ENCODE measurements at regions not wholly inside any gene's neighbourhood (a gene's known extent, or its start where the extent isn't known, plus 50 kb on each side); places are given as distances from the start of the nearest gene placed in this dataset.

DNA sequence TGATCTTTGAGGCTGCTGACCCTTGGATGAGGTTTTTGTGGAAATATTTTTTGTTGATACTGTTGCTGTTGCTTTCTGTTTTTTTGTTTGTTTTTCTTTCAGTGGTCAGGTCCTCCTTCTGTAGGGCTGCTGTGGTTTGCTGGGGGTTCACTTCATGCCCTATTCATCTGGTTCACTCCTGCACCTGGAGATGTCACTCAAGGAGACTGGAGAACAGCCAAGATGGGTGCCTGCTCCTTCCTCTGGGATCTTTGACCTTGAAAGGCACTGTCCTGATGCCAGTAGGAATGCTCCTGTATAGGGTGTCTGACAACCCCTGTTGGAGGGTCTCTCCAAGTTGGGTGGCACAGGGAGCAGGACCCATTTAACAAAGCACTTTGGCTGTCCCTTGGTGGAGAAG is 67.0 kb upstream of the ACTBL2 start:
- Histone ChIP-seq H3K27me3 (ENCODE audit: control insufficient read depth, insufficient read depth, low read length) (no peaks in the 10 kb centered on the region), H3K27ac (ENCODE audit: low read length) (no peak overlapping the region), H3K4me1 (ENCODE audit: control insufficient read depth, insufficient read depth, low read length) (no peaks in the 10 kb centered on the region), H3K4me3 (ENCODE audit: low read depth in 2 of 2, low read length in 2 of 2) (no peak overlapping the region), H3K9me3 (ENCODE audit: control insufficient read depth, insufficient read depth, low read depth, low read length) (no peaks in the 10 kb centered on the region), H3K36me3 (ENCODE audit: control insufficient read depth, insufficient read depth, low read length) (no peaks in the 10 kb centered on the region)
- in situ Hi-C loops (cut with HindIII; ENCODE audit: low pct_unique_long_range_greater_than_20kb, low sequenced_read_pairs) (no loop called here), intact Hi-C loops (cut with micrococcal nuclease; ENCODE audit: unreplicated experiment) (no loop called here)
- ChIA-PET CTCF (interaction anchor here (0.6 kb wide), 1 partner anchor 338 kb away, joined by 3 read pairs; no protein-coding TSS in a partner anchor), POLR2A (no interaction called here)
- DNase-seq (ENCODE audit: low read depth, low spot score), result no peak
- ATAC-seq, result no peak
- TF ChIP-seq TCF7L2 (IDR thresholded peaks at IDR 0.05; ENCODE audit: low read depth, low read length) (no peak), SIN3A (IDR thresholded peaks at IDR 0.05; ENCODE audit: borderline replicate concordance, insufficient read depth, low read depth, low read length) (no peak), POLR2AphosphoS5 (IDR thresholded peaks at IDR 0.05; ENCODE audit: low read depth, low read length) (no peak)
- TF ChIP-seq, protein P1, sequence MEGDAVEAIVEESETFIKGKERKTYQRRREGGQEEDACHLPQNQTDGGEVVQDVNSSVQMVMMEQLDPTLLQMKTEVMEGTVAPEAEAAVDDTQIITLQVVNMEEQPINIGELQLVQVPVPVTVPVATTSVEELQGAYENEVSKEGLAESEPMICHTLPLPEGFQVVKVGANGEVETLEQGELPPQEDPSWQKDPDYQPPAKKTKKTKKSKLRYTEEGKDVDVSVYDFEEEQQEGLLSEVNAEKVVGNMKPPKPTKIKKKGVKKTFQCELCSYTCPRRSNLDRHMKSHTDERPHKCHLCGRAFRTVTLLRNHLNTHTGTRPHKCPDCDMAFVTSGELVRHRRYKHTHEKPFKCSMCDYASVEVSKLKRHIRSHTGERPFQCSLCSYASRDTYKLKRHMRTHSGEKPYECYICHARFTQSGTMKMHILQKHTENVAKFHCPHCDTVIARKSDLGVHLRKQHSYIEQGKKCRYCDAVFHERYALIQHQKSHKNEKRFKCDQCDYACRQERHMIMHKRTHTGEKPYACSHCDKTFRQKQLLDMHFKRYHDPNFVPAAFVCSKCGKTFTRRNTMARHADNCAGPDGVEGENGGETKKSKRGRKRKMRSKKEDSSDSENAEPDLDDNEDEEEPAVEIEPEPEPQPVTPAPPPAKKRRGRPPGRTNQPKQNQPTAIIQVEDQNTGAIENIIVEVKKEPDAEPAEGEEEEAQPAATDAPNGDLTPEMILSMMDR (IDR thresholded peaks at IDR 0.05), result no peak
- TF ChIP-seq, protein P2, sequence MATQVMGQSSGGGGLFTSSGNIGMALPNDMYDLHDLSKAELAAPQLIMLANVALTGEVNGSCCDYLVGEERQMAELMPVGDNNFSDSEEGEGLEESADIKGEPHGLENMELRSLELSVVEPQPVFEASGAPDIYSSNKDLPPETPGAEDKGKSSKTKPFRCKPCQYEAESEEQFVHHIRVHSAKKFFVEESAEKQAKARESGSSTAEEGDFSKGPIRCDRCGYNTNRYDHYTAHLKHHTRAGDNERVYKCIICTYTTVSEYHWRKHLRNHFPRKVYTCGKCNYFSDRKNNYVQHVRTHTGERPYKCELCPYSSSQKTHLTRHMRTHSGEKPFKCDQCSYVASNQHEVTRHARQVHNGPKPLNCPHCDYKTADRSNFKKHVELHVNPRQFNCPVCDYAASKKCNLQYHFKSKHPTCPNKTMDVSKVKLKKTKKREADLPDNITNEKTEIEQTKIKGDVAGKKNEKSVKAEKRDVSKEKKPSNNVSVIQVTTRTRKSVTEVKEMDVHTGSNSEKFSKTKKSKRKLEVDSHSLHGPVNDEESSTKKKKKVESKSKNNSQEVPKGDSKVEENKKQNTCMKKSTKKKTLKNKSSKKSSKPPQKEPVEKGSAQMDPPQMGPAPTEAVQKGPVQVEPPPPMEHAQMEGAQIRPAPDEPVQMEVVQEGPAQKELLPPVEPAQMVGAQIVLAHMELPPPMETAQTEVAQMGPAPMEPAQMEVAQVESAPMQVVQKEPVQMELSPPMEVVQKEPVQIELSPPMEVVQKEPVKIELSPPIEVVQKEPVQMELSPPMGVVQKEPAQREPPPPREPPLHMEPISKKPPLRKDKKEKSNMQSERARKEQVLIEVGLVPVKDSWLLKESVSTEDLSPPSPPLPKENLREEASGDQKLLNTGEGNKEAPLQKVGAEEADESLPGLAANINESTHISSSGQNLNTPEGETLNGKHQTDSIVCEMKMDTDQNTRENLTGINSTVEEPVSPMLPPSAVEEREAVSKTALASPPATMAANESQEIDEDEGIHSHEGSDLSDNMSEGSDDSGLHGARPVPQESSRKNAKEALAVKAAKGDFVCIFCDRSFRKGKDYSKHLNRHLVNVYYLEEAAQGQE (IDR thresholded peaks at IDR 0.05; ENCODE audit: insufficient read depth in 1 of 2, low read depth in 2 of 2, low read length in 1 of 2), result no peak
- BruUV-seq (replicated peaks), result no TSS peak

DNA sequence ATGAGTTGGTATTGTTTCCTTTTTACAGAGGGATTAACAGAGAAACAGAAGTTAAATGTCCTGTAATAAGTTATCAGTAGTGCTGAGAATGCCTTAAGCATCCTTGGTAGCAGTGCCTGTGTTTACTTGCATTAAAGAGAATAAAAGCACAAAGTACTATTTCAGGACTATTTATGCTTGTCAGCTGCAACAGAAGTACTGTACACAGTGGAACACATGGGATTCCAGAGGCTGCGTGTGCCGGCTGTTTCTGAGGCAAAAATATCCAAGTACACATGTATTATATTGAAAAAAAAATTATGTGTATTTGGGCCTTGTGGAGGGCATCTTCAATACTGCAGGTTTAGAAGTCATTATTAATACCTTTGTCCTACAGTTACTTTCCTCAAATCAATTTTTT is 58.2 kb upstream of the ACTBL2 start:
- no peaks in the 10 kb centered on the region for H3K27me3 ChIP-seq (ENCODE audit: control insufficient read depth, insufficient read depth, low read length)
- DNase-seq (ENCODE audit: low read depth, low spot score), result no peak
- BruUV-seq (replicated peaks), result no TSS peak
- H3K36me3 ChIP-seq (ENCODE audit: control insufficient read depth, insufficient read depth, low read length), result no peaks in the 10 kb centered on the region
- intact Hi-C loops (cut with micrococcal nuclease; ENCODE audit: unreplicated experiment), result no loop called here
- no peak overlapping the region for H3K27ac ChIP-seq (ENCODE audit: low read length)
- no peaks in the 10 kb centered on the region for H3K4me1 ChIP-seq (ENCODE audit: control insufficient read depth, insufficient read depth, low read length)
- TF ChIP-seq POLR2AphosphoS5 (IDR thresholded peaks at IDR 0.05; ENCODE audit: low read depth, low read length), result no peak
- TF ChIP-seq, protein P2 (IDR thresholded peaks at IDR 0.05; ENCODE audit: insufficient read depth in 1 of 2, low read depth in 2 of 2, low read length in 1 of 2), result no peak
- TF ChIP-seq, protein P1 (IDR thresholded peaks at IDR 0.05), result no peak
- TF ChIP-seq TCF7L2 (IDR thresholded peaks at IDR 0.05; ENCODE audit: low read depth, low read length), result no peak
- TF ChIP-seq SIN3A (IDR thresholded peaks at IDR 0.05; ENCODE audit: borderline replicate concordance, insufficient read depth, low read depth, low read length), result no peak
- ChIA-PET CTCF (no interaction called here), POLR2A (no interaction called here)
- ATAC-seq, result no peak
- in situ Hi-C loops (cut with HindIII; ENCODE audit: low pct_unique_long_range_greater_than_20kb, low sequenced_read_pairs), result no loop called here
- H3K4me3 ChIP-seq (ENCODE audit: low read depth in 2 of 2, low read length in 2 of 2), result no peak overlapping the region
- H3K9me3 ChIP-seq (ENCODE audit: control insufficient read depth, insufficient read depth, low read depth, low read length), result no peaks in the 10 kb centered on the region

Data from Panc1 (cell line).